DOHH2 (cell line): ENCODE measurements at regions not wholly inside any gene's neighbourhood (a gene's known extent, or its start where the extent isn't known, plus 50 kb on each side); places are given as distances from the start of the nearest gene placed in this dataset.

Source experiments
- H3F3A ChIP-seq: fragments of 200-600 bp; sonication (generic), shearing (Covaris generic); 2 replicates; pipeline ENCODE4 v1.6.0; 2016; ENCODE audit warnings: antibody characterized with exemption, mild to moderate bottlenecking; ENCODE audit not compliant: control insufficient read depth, insufficient read depth
- H3K27ac ChIP-seq: fragments of 200-600 bp; sonication (generic); 2 replicates; pipeline ENCODE4 v1.5.1; 2014; ENCODE audit warnings: low read depth, mild to moderate bottlenecking, low read length, moderate library complexity
- H3K27me3 ChIP-seq: fragments of 200-600 bp; sonication (generic); 2 replicates; pipeline ENCODE4 v1.6.1; 2014; ENCODE audit warnings: mild to moderate bottlenecking, low read length, mixed read lengths; ENCODE audit not compliant: control insufficient read depth
- H3K36me3 ChIP-seq: fragments of 200-600 bp; sonication (generic); 2 replicates; pipeline ENCODE4 v1.6.1; 2014; ENCODE audit warnings: mild to moderate bottlenecking, low read length, moderate library complexity, mixed read lengths; ENCODE audit not compliant: control insufficient read depth
- H3K4me1 ChIP-seq: fragments of 200-600 bp; sonication (generic); 2 replicates; pipeline ENCODE4 v1.6.1; 2014; ENCODE audit warnings: mild to moderate bottlenecking, low read length, mixed read lengths; ENCODE audit not compliant: control insufficient read depth
- H3K4me2 ChIP-seq: fragments of 200-600 bp; sonication (generic); 2 replicates; pipeline ENCODE4 v1.6.0; 2014; ENCODE audit warnings: mild to moderate bottlenecking, low read length, moderate library complexity
- H3K4me3 ChIP-seq: fragments of 200-600 bp; sonication (generic); 2 replicates; pipeline ENCODE4 v1.5.1; 2014; ENCODE audit warnings: mild to moderate bottlenecking, low read length, mixed read lengths
- H3K79me2 ChIP-seq: fragments of 200-600 bp; sonication (generic); 2 replicates; pipeline ENCODE4 v1.6.1; 2014; ENCODE audit warnings: mild to moderate bottlenecking, low read length, mixed read lengths; ENCODE audit not compliant: control insufficient read depth
- H3K9me2 ChIP-seq: fragments of 200-600 bp; sonication (generic); replicated peaks from 2 replicates; pipeline ENCODE4 v1.6.1; 2014; ENCODE audit warnings: mild to moderate bottlenecking, low read length, mixed read lengths; ENCODE audit not compliant: control insufficient read depth
- H3K9me3 ChIP-seq: fragments of 200-600 bp; sonication (generic); 2 replicates; pipeline ENCODE4 v1.6.1; 2014; ENCODE audit warnings: antibody characterized with exemption, low read length, mixed read lengths; ENCODE audit not compliant: control insufficient read depth, insufficient read depth
- H4K20me1 ChIP-seq: fragments of 200-600 bp; sonication (generic); 2 replicates; pipeline ENCODE4 v1.6.0; 2014; ENCODE audit warnings: low read depth, mild to moderate bottlenecking, antibody characterized with exemption, low read length, moderate library complexity; ENCODE audit not compliant: control insufficient read depth, insufficient read depth
- CTCF ChIP-seq: fragments of 200-600 bp; sonication (generic); IDR thresholded peaks from one replicate; pipeline ENCODE4 v1.5.1; 2014; ENCODE audit warnings: antibody characterized with exemption, mild to moderate bottlenecking, low read depth, low read length; ENCODE audit not compliant: poor library complexity, severe bottlenecking
- EZH2phosphoT487 ChIP-seq: fragments of 200-600 bp; sonication (generic); IDR thresholded peaks from 2 replicates; pipeline ENCODE4 v1.6.1; 2017; ENCODE audit warnings: borderline replicate concordance, mild to moderate bottlenecking, antibody characterized with exemption, low read length, moderate library complexity, mixed read lengths

GRCh38 chr5:168006456-168007130, 284.9 kb upstream of the WWC1 start:
- no peaks in the 10 kb centered on the region for H3F3A ChIP-seq
- no peak for TF ChIP-seq CTCF
- no peak for TF ChIP-seq EZH2phosphoT487
- H3K9me3 ChIP-seq, result no peaks in the 10 kb centered on the region
- H3K36me3 ChIP-seq, result no peaks in the 10 kb centered on the region
- no peaks in the 10 kb centered on the region for H3K79me2 ChIP-seq
- no peak overlapping the region for H3K27ac ChIP-seq
- no peaks in the 10 kb centered on the region for H3K4me1 ChIP-seq
- H4K20me1 ChIP-seq, result no peaks in the 10 kb centered on the region
- no peak overlapping the region for H3K4me2 ChIP-seq
- H3K27me3 ChIP-seq, result no peaks in the 10 kb centered on the region
- H3K4me3 ChIP-seq, result no peak overlapping the region
- H3K9me2 ChIP-seq, result no peaks in the 10 kb centered on the region

- Histone ChIP-seq H3K4me2 (no peak overlapping the region), H3K27me3 (no peaks in the 10 kb centered on the region), H3F3A (no peaks in the 10 kb centered on the region), H3K79me2 (no peaks in the 10 kb centered on the region), H3K36me3 (no peaks in the 10 kb centered on the region), H4K20me1 (no peaks in the 10 kb centered on the region), H3K9me3 (no peaks in the 10 kb centered on the region), H3K27ac (no peak overlapping the region), H3K9me2 (no peaks in the 10 kb centered on the region), H3K4me3 (no peak overlapping the region), H3K4me1 (no peaks in the 10 kb centered on the region)
- TF ChIP-seq CTCF (no peak), EZH2phosphoT487 (no peak)
Measured at GRCh38 chr5:168007286-168007685, 284.2 kb upstream of the WWC1 start.

- H3K79me2 ChIP-seq, result no peaks in the 10 kb centered on the region
- H3K36me3 ChIP-seq, result no peaks in the 10 kb centered on the region
- no peaks in the 10 kb centered on the region for H3K4me1 ChIP-seq
- H4K20me1 ChIP-seq, result no peaks in the 10 kb centered on the region
- H3K9me2 ChIP-seq, result no peaks in the 10 kb centered on the region
- no peak overlapping the region for H3K27ac ChIP-seq
- no peak overlapping the region for H3K4me2 ChIP-seq
- no peaks in the 10 kb centered on the region for H3K27me3 ChIP-seq
- H3K4me3 ChIP-seq, result no peak overlapping the region
- no peaks in the 10 kb centered on the region for H3F3A ChIP-seq
- H3K9me3 ChIP-seq, result no peaks in the 10 kb centered on the region
- TF ChIP-seq EZH2phosphoT487 (no peak), CTCF (no peak)
Measured at GRCh38 chr5:168008555-168008954, 282.9 kb upstream of the WWC1 start.
